ENCODE measurements at regions not wholly inside any gene's neighbourhood (a gene's known extent, or its start where the extent isn't known, plus 50 kb on each side); places are given as distances from the start of the nearest gene placed in this dataset.

DNA sequence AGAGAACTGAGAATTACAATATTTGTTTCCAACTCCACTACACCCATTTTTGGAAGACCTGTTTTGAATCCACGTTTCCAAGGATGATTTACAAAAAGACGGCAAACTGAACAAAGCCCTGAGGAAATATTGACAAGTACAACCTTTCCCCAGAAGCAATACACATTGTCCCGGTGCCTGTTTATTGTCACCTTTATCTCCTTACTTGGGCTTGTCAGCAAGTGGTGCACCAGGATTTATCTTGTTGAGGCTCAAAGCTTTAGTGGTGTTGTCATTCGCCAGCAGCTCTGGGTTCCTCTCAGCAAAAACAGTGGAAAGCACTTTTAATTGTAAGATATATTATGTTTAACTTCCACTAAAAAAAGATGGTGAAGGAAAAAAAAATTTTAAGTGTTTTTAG lies 1191.9 kb upstream of the TENM4 start:
- TF ChIP-seq SPI1 (IDR thresholded peaks at IDR 0.05; ENCODE audit: borderline replicate concordance, low read depth) (no peak), CTCF (IDR thresholded peaks at IDR 0.05; ENCODE audit: insufficient read depth, low read length) (no peak), POLR2AphosphoS5 (IDR thresholded peaks at IDR 0.05; ENCODE audit: low read depth) (no peak), GABPA (IDR thresholded peaks at IDR 0.05; ENCODE audit: low read depth) (no peak)

All from HL-60 (cell line).